K562 (cell line): ENCODE measurements at regions not wholly inside any gene's neighbourhood (a gene's known extent, or its start where the extent isn't known, plus 50 kb on each side); places are given as distances from the start of the nearest gene placed in this dataset.

Experiments
- ARID2 ChIP-seq: fragments of 450-650 bp; IDR thresholded peaks from 2 replicates; pipeline ENCODE4 v1.6.1; 2017; ENCODE audit warnings: antibody characterized with exemption, mild to moderate bottlenecking
- ATF1 ChIP-seq, 2 experiments: fragments of 450-650 bp in 1 of 2; IDR thresholded peaks; 2 replicates each; pipeline ENCODE4 v1.6.1; 2016; ENCODE audit warnings: missing compliant biosample characterization in 1 of 2, missing genetic modification characterization in 1 of 2
- BACH1 ChIP-seq: fragments of 200-800 bp; sonication (Bioruptor generic); IDR thresholded peaks from 2 replicates; pipeline ENCODE4 v1.6.1; 2016; ENCODE audit warnings: missing genetic modification characterization, missing compliant biosample characterization
- CTCF ChIP-seq, 3 experiments: IDR thresholded peaks in 2 of 3; conservative IDR thresholded peaks in 1 of 3; 2 replicates each; pipeline ENCODE4 v1.5.1; 2011 to 2012; ENCODE audit warnings: low read length in 3 of 3, mild to moderate bottlenecking in 3 of 3, control low read depth in 2 of 3, improper control_type of control experiment in 1 of 3, inconsistent platforms in 1 of 3, low read depth in 1 of 3, mixed read lengths in 1 of 3, moderate library complexity in 1 of 3; ENCODE audit not compliant: insufficient read depth in 2 of 3
- ELF2 ChIP-seq: fragments of 250-450 bp; sonication (Bioruptor Pico); IDR thresholded peaks from 2 replicates; pipeline ENCODE4 v1.5.0; 2021; ENCODE audit warnings: mild to moderate bottlenecking
- NFE2L1 ChIP-seq: fragments of 450-650 bp; IDR thresholded peaks from 2 replicates; pipeline ENCODE4 v1.6.1; 2016; ENCODE audit warnings: missing genetic modification characterization, low read depth, mild to moderate bottlenecking, missing compliant biosample characterization, moderate library complexity, borderline replicate concordance
- SP1 ChIP-seq: sonication (generic); formaldehyde crosslinking; IDR thresholded peaks from 2 replicates; pipeline ENCODE4 v1.8.1; 2022; ENCODE audit warnings: mild to moderate bottlenecking, missing genetic modification reagents
- ZBTB8A ChIP-seq: fragments of 450-650 bp; IDR thresholded peaks from 2 replicates; pipeline ENCODE4 v1.6.1; 2018; ENCODE audit warnings: mild to moderate bottlenecking, moderate library complexity; ENCODE audit not compliant: partially characterized antibody
- ZNF740 ChIP-seq, 3 experiments: fragments of 200-800 bp in 1 of 3; sonication (Bioruptor generic) in 1 of 3; sonication (generic) in 1 of 3; formaldehyde crosslinking in 1 of 3; IDR thresholded peaks; 2 replicates each; pipeline versions ENCODE4 v1.6.1 to v1.8.0; 2016 to 2022; ENCODE audit warnings: mild to moderate bottlenecking in 2 of 3, missing compliant biosample characterization in 2 of 3, missing genetic modification characterization in 2 of 3, missing genetic modification reagents in 1 of 3

DNA sequence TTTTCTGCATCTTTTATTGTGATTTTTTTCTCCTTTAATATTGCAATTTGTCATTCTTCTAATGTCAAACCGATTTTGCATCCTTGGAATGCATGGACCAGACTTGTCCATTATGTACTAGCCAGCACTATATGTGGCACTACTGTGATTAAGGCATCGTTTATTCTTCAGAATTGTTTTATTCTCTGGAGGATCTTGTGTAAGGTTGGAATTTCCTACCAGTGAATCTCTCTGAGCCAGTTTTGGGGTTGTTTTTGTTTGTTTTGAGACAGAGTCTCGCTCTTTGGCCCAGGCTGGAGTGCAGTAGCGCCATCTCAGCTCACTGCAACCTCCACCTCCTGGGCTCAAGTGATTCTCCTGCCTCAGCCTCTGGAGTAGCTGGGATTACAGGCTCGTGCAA is 58.5 kb downstream of the IGLL5 start:
- TF ChIP-seq NFE2L1 (no peak), ZNF740 (CRISPR knock-in tag; IDR thresholded peaks at IDR 0.05) (no peak), ZNF740 (tag; IDR thresholded peaks at IDR 0.05) (no peak), ATF1 (CRISPR knock-in tag; IDR thresholded peaks at IDR 0.05) (no peak), ATF1 (tag; IDR thresholded peaks at IDR 0.05) (no peak), SP1 (CRISPR knock-in tag) (no peak), CTCF (IDR thresholded peaks at IDR 0.05 in 2 of 3, conservative IDR thresholded peaks at IDR 0.05 in 1 of 3; ENCODE audit: insufficient read depth in 2 of 3, low read depth in 1 of 3, low read length in 3 of 3) (no peak), BACH1 (tag) (no peak), ELF2 (CRISPR knock-in tag) (no peak), ARID2 (no peak), ZBTB8A (no peak)
